B cell (primary cell): ENCODE measurements at regions not wholly inside any gene's neighbourhood (a gene's known extent, or its start where the extent isn't known, plus 50 kb on each side); places are given as distances from the start of the nearest gene placed in this dataset.

ENCODE experiments used
- CTCF ChIP-seq: fragments of 200-600 bp; IDR thresholded peaks from one replicate; pipeline ENCODE4 v1.8.0; 2022; ENCODE audit warnings: antibody characterized with exemption, mild to moderate bottlenecking
- EZH2 ChIP-seq: IDR thresholded peaks from 2 replicates; pipeline ENCODE4 v1.6.1; 2012; ENCODE audit warnings: borderline replicate concordance, low read depth, mild to moderate bottlenecking, moderate library complexity, low read length; ENCODE audit not compliant: insufficient read depth, poor library complexity, severe bottlenecking

DNA sequence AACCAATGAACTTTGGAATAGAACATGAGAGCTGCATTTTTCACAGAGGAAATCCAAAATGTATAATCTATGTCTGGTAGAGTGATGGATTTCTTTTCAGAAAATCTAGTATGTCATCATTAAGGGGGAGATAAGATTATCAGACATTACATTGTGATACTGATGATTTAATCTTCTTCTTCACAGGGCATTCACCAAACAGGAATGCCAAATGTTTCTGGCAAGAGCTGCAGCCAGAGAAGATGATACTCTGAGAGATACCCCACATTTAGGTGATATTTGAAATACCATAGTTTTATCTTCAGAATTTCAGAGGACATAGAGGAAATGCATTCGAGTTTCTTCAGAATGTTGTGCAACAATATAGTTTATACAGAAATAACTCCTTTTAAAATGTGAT is 1523.7 kb upstream of the ADGRL3 start:
- no peak for TF ChIP-seq CTCF
- TF ChIP-seq EZH2, result no peak
